ENCODE measurements at regions not wholly inside any gene's neighbourhood (a gene's known extent, or its start where the extent isn't known, plus 50 kb on each side); places are given as distances from the start of the nearest gene placed in this dataset.
A peak's percentile ranks its signal among the peaks of the same experiment; 100 is the strongest.

DNA sequence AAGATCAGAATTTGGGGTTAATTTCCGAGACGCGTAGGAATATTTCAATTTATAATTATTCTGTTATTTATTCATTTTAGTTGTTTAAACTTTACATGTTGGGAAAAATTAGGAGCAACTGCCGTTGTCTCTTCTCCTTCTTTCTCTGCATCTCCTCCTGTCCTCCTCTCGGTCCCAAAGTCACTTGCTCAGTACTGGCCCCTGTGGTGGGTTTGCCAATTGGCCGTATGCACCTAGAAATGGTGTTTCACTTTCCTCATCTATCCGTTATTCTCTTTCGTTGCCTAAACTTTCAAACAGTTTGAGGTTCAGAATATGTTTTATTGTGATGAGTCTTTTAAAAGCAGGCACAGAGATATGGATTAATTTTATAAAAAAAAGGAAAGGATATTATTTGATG is 517.9 kb downstream of the PLCL1 start:
- DNase-seq (ENCODE audit: extremely low read depth in 1 of 4, low spot score in 3 of 4), result peak in 2 of 4 experiments; percentile 8 to 12
- BruUV-seq (replicated peaks), result no TSS peak
- Histone ChIP-seq H3K27ac (ENCODE audit: extremely low read depth, low read depth, low read length) (no peak overlapping the region), H3K9me3 (replicated peaks; ENCODE audit: control insufficient read depth, insufficient read depth, low read depth, low read length) (no peaks in the 10 kb centered on the region), H3K9me1 (ENCODE audit: control insufficient read depth, insufficient read depth, low read length) (no peaks in the 10 kb centered on the region), H3K4me1 (replicated peaks in 1 of 2; ENCODE audit: control insufficient read depth in 2 of 2, insufficient read depth in 2 of 2, low read length in 2 of 2) (no peaks in the 10 kb centered on the region), H3K4me2 (ENCODE audit: insufficient read depth, low read length) (no peak overlapping the region), H3K36me3 (ENCODE audit: control insufficient read depth, insufficient read depth, low read length) (no peaks in the 10 kb centered on the region), H2AFZ (ENCODE audit: low read depth, low read length) (no peak overlapping the region), H3K9ac (ENCODE audit: insufficient read depth in 1 of 2, low read depth in 2 of 2, low read length in 2 of 2) (no peak overlapping the region), H4K20me1 (replicated peaks; ENCODE audit: control insufficient read depth, insufficient read depth, low read length) (no peaks in the 10 kb centered on the region; the same call in 1 of the 2 replicates), H3K27me3 (ENCODE audit: control insufficient read depth in 2 of 2, insufficient read depth in 2 of 2, low read length in 2 of 2) (no peaks in the 10 kb centered on the region), H3K4me3 (no peak overlapping the region), H3K79me2 (ENCODE audit: control insufficient read depth, insufficient read depth, low read length) (no peaks in the 10 kb centered on the region)
- intact Hi-C loops (cut with micrococcal nuclease), result no loop called here
- TF ChIP-seq, protein P1, sequence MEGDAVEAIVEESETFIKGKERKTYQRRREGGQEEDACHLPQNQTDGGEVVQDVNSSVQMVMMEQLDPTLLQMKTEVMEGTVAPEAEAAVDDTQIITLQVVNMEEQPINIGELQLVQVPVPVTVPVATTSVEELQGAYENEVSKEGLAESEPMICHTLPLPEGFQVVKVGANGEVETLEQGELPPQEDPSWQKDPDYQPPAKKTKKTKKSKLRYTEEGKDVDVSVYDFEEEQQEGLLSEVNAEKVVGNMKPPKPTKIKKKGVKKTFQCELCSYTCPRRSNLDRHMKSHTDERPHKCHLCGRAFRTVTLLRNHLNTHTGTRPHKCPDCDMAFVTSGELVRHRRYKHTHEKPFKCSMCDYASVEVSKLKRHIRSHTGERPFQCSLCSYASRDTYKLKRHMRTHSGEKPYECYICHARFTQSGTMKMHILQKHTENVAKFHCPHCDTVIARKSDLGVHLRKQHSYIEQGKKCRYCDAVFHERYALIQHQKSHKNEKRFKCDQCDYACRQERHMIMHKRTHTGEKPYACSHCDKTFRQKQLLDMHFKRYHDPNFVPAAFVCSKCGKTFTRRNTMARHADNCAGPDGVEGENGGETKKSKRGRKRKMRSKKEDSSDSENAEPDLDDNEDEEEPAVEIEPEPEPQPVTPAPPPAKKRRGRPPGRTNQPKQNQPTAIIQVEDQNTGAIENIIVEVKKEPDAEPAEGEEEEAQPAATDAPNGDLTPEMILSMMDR (IDR thresholded peaks at IDR 0.05 in 2 of 3, conservative IDR thresholded peaks at IDR 0.05 in 1 of 3; ENCODE audit: insufficient read depth in 2 of 3, low read depth in 1 of 3, low read length in 3 of 3), result peak; percentile 28 to 45 (median 37); a peak in 5 of 6 replicates
- no peak for TF ChIP-seq ZNF830 (CRISPR knock-in tag; IDR thresholded peaks at IDR 0.05)
- in situ Hi-C loops (cut with MboI), result loop anchor here (25.0 kb wide), 2 partner anchors 1165 to 1415 kb away; no protein-coding TSS in a partner anchor
- ATAC-seq, result peak; percentile 80
- POLR2A ChIA-PET, result interaction anchor here (1.1 kb wide), 1 partner anchor 1138 kb away, joined by 3 read pairs; no protein-coding TSS in a partner anchor
- WGBS (ENCODE audit: insufficient coverage, low coverage, missing lambda C conversion rate), result 0% methylated on average over 7 of the region's 8 CpGs
- CTCF ChIA-PET (ENCODE audit: low intra/inter-chr PET ratio), result no interaction called here
- FAIRE-seq, result no peak

DNA sequence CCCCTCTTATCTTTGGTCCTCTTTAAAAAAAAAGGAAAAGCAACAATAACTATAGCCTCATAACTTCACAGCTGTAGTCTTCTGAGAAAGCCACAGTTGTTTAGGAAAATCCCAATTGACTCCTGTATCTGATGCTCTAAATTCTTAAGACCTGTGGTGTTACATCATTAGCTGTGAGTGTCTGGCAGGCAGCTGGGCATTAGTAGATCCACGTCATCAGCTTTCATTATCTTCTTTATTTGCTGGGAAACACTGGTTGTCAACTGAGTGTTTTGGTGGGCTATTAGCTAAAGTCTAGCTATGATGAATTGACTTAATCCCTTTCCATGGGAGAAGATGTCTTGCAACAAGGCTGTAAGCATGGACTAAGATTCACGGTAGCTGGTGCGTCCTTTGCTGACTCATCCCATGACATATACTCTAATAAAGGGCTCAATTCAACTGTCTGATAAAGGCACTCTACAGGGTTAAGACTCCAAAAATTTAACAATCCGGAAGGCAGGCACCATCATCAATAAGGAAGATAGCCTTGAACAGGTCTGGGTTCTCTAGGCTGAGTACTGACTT is 517.2 kb downstream of the PLCL1 start:
- intact Hi-C loops (cut with micrococcal nuclease), result no loop called here
- FAIRE-seq (no peak), DNase-seq (ENCODE audit: extremely low read depth in 1 of 4, low spot score in 3 of 4) (no peak), ATAC-seq (no peak)
- Histone ChIP-seq H3K36me3 (ENCODE audit: control insufficient read depth, insufficient read depth, low read length) (no peaks in the 10 kb centered on the region), H3K4me2 (ENCODE audit: insufficient read depth, low read length) (no peak overlapping the region), H3K27me3 (ENCODE audit: control insufficient read depth in 2 of 2, insufficient read depth in 2 of 2, low read length in 2 of 2) (no peaks in the 10 kb centered on the region), H3K79me2 (ENCODE audit: control insufficient read depth, insufficient read depth, low read length) (no peaks in the 10 kb centered on the region), H3K9ac (ENCODE audit: insufficient read depth in 1 of 2, low read depth in 2 of 2, low read length in 2 of 2) (no peak overlapping the region), H3K27ac (ENCODE audit: extremely low read depth, low read depth, low read length) (no peak overlapping the region), H2AFZ (ENCODE audit: low read depth, low read length) (no peak overlapping the region), H3K9me3 (replicated peaks; ENCODE audit: control insufficient read depth, insufficient read depth, low read depth, low read length) (no peaks in the 10 kb centered on the region), H4K20me1 (replicated peaks; ENCODE audit: control insufficient read depth, insufficient read depth, low read length) (no peaks in the 10 kb centered on the region; the same call in 1 of the 2 replicates), H3K4me1 (replicated peaks in 1 of 2; ENCODE audit: control insufficient read depth in 2 of 2, insufficient read depth in 2 of 2, low read length in 2 of 2) (no peaks in the 10 kb centered on the region), H3K9me1 (ENCODE audit: control insufficient read depth, insufficient read depth, low read length) (no peaks in the 10 kb centered on the region), H3K4me3 (no peak overlapping the region)
- ChIA-PET CTCF (ENCODE audit: low intra/inter-chr PET ratio) (no interaction called here), POLR2A (interaction anchor here (0.8 to 1.1 kb wide), 2 partner anchors 13 to 1138 kb away, joined by 3 read pairs; no protein-coding TSS in a partner anchor)
- TF ChIP-seq RBBP5 (IDR thresholded peaks at IDR 0.05; ENCODE audit: borderline replicate concordance, insufficient read depth, low read length, poor library complexity, severe bottlenecking) (no peak), ESRRA (IDR thresholded peaks at IDR 0.05; ENCODE audit: borderline replicate concordance, low read depth) (no peak), SUPT5H (IDR thresholded peaks at IDR 0.05) (no peak), ZZZ3 (IDR thresholded peaks at IDR 0.05) (no peak)
- TF ChIP-seq, protein P2, sequence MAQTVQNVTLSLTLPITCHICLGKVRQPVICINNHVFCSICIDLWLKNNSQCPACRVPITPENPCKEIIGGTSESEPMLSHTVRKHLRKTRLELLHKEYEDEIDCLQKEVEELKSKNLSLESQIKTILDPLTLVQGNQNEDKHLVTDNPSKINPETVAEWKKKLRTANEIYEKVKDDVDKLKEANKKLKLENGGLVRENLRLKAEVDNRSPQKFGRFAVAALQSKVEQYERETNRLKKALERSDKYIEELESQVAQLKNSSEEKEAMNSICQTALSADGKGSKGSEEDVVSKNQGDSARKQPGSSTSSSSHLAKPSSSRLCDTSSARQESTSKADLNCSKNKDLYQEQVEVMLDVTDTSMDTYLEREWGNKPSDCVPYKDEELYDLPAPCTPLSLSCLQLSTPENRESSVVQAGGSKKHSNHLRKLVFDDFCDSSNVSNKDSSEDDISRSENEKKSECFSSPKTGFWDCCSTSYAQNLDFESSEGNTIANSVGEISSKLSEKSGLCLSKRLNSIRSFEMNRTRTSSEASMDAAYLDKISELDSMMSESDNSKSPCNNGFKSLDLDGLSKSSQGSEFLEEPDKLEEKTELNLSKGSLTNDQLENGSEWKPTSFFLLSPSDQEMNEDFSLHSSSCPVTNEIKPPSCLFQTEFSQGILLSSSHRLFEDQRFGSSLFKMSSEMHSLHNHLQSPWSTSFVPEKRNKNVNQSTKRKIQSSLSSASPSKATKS (CRISPR knock-in tag; IDR thresholded peaks at IDR 0.05), result no peak
- WGBS (ENCODE audit: insufficient coverage, low coverage, missing lambda C conversion rate), result 0% methylated on average over 4 of the region's 4 CpGs
- no TSS peak for BruUV-seq (replicated peaks)
- in situ Hi-C loops (cut with MboI), result loop anchor here (25.0 kb wide), 2 partner anchors 1166 to 1416 kb away; no protein-coding TSS in a partner anchor
